RCC 7860 (cell line): ENCODE measurements at regions not wholly inside any gene's neighbourhood (a gene's known extent, or its start where the extent isn't known, plus 50 kb on each side); places are given as distances from the start of the nearest gene placed in this dataset.
"Not testable (repeated sequence)": the region's sequence is repeated elsewhere in the genome, so short reads cannot be mapped to it uniquely, and the experiment has no call there.

ENCODE experiments used
- DNase-seq: peaks from one replicate; pipeline ENCODE4 v3.0.0-alpha.2; 2015; ENCODE audit warnings: low spot score
- FAIRE-seq: peaks from 2 replicates; lab custom pipeline; 2012; peaks lifted over from hg19 to GRCh38; lab: Jason Lieb, UNC

DNA sequence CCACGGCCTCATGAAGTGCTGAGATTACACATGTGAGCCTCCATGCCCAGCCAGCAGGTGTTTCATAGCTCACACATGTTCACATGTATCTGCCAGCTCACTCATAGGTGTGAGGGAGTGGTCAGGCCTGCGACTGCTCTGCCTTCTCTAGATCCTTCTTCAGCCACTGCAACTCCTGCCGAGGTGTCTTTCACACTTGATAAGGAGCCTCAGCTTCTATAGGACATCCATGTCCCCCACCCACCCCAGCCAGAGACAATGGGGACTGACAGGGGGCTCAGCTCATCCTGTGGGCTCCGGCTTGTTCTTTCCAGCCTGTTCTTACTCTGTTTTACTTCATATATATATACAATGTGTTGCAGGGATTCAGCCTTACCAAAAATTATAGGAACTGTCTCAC, 286.5 kb upstream of the MGAT5 start:
- DNase-seq, result no peak
- no peak for FAIRE-seq

DNA sequence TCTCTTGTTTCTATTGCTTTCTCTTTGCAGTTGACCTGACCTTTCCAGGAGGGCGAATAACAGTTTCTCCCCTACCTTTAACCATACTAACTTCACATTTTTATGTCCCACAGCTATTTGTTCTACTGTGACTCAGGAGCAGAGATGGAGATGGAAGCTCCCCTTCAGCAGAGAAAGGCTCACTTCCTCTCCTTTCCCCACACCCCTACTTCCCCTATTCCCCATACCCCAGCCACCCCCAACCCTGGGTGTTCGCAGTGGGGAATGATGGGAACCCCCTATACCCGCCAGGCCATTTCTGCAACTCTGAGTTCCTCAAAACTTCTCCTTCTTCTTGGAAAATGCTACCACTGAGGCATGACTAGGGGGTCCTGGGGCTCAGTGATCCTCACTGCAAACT, 285.4 kb upstream of the MGAT5 start:
- FAIRE-seq, result no peak
- DNase-seq, result no peak

DNA sequence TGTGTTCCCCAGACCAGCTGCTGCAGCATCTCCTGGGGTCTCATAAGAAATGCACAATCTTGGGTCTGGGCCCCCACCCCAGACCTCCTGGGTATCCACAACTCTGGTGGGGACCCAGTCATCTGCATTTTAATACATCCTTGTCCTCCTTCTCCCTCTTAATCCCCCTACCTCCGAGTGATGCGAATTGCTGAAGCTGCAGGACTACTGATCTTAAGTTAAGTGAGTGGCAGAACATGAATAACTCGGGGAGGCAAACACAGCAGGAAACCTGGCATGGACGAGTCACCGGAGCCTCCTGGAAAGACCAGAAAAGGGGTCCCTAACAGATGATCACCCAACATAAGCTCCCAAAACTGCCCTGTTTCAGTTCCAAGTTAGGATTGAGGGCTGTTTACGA, 283.2 kb upstream of the MGAT5 start:
- no peak for DNase-seq
- FAIRE-seq, result no peak

DNA sequence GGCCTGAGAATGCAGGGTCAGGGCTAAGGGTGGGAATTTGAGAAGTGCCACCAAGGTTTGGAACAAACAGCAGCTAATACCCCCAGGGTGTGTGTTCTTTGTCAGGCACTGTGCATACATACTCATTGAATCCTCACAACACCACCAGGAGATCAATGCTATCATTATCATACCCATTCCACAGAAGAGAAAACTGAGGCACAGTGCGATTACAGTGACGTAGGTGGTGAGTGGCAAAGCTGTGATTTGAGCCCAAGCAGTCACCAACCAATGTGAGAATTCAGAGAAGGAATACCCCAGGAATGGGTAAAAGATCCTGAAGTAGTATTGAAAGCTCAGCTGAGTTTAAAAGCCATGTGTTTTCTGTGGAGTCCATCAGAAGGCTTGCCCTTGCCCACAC, 281.6 kb upstream of the MGAT5 start:
- DNase-seq (no peak), FAIRE-seq (no peak)

DNA sequence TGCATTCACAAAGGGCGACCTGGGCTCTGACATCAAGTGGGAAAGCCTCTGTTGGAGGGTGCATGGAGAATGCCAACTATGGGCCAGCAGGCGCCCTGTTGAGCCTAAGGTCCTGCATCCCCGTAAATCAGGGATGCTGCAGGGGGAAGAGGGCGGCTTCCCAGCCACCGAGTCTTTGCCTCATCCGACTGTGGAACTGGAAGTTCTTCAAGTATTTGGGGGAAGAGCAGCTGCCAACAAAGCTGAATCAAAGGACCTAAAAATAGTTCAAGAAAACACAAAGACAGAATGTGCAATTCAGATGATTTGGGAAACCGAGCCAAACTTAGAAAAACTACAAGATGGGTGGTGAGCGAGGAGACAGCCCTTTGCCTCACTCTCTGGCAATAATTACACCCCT, 281.1 kb upstream of the MGAT5 start:
- DNase-seq (no peak), FAIRE-seq (no peak)

DNA sequence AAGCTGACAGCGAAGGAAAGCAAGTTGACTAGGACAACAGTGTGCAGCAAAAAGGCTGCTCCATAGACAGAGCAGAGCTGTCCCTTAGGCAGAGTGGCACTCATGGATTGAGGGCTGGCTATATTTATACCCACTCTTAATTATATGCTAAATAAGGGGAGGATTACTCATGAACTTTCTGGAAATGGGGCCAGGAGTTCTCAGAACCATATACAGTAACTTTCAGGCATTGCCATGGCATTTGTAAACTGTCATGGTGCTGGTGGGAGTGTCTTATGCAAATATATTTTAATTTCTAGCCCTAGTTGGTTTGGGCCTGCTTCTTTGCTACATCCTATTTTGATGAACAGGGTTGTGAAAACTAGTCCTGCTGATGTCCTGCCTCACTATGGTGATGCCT, 279.5 kb upstream of the MGAT5 start:
- FAIRE-seq, result no peak

DNA sequence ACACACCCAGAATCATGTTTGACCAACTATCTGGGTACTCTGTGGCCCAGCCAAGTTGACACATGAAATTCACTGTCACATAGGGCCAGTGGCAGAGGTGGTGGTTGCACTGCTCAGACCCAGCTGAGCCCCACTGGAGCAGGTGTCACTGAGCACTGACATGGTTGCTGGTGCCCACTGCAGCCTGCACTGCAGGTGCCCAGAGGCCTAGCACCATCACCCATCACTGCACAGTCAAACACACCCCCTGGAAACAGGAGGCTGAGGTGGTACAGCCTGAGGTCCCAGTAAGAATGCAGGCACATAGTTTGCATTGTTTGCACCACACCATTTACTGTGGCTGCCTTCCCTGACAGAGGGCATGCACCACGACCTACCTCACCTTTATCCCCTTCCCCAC, 278.7 kb upstream of the MGAT5 start:
- DNase-seq (no peak), FAIRE-seq (no peak)

More for the DNA sequence above, 279.5 kb upstream of the MGAT5 start:
- DNase-seq, result no peak

DNA sequence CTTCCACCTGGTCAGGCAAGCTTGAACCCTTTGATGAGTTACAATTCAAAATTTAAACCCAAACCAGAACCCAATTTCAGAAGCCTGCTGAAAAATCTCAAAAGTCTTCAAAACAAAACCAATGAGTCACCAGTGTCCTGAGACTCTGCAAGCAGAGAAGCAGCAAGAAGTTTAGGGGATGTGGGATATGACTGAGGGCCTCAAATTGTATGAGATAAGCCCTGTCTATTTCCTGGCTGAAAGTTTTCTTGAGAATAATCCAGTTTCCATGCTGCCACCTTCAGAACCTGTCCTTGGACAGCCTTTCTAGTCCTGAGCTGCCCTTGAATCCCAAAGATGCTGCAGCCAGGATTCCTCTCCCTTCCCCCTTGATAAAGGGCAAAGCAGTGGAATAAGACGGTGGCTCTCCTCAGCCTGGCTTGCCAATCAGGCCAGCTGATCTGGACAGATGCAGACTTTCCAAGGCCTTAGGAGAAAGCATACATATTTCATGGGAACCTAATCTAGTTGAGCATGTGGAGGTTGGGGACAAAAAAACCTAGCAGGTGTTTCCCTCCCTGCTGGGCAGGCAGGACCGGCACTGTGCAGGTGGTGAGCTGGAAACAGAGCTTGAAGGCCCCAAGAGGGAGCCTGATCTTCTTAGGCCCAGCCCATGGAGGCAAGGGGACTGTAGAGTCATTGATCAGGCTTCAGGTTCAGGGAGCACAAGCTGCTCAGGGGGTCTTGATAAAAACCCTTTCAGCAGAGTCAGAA, 278.0 kb upstream of the MGAT5 start:
- no peak for DNase-seq
- FAIRE-seq, result no peak

DNA sequence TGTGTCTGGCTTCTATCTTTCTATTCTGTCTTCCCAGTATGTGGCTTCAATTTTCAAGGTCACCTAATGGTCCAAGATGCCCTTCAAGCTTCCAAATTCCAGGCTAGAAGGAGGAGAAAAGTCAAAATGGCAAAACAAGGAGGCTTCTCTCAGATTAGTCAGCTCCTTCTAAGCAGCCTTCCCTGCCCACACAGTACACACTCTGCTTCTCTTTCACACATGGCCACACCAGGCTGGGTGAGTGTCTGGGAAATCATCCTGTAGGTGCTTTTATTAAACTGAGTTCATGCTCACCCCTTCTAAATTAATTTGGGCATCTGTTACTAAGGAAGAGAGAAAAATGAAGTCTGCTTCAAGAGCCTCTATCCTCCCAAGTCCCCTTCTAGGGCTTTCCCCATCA, 277.2 kb upstream of the MGAT5 start:
- DNase-seq (no peak), FAIRE-seq (no peak)

DNA sequence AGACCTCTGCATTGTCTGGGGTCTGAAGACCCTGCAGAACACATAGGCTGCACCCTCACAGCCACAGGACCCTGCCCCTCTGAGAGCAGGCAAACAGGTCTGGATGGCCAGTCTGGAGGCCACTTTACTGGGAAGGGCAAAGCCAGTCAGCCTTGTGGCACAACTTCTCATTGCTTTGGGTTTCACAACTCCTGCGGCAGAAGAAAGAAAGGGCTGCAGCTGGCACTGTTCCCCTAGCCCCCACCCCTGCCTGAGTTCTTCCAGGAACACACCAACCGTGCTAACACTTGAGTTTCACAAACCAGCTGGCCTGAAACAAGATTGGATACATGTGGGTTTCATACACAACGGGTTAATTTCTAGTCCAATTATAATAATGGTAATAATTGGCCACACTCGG, 276.5 kb upstream of the MGAT5 start:
- FAIRE-seq, result no peak
- no peak for DNase-seq

DNA sequence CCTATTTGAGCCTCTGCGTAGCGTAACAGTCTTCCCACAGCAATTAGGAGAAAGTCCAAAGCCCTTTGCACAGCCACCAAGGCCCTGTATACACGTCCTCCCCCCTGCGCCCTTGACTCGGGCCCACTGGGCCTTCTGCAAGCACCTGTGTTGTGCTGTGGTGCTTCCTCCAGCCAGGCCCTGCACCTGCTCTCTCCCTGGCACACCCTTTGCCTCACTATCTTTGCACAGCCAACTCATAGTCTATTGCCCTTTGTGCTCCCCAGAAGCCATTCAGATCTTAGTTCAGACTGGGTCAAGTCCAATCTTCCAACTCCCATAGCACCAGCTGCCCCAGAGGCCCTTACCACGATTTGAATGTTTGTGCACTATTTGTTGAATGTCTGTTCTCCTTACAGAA, 271.6 kb upstream of the MGAT5 start:
- no peak for DNase-seq
- FAIRE-seq, result no peak

DNA sequence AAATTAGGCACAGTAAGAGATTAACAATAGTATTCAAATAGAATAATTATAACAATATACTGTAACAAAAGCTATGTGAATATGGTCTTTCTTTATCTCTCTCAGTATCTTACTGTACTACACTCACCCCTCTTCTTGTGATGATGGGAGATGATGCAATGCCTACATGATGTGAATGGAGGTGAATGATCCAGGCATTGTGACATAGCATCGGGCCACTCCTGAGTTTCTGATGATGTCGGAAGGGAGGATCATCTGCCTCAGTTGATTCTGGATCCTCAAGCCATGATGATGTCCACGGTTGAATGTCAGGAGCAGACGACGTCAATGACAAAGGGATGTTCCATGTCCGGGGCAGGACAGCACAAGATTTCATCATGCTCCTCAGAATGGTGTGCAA, 268.3 kb upstream of the MGAT5 start:
- DNase-seq, result no peak
- no peak for FAIRE-seq

DNA sequence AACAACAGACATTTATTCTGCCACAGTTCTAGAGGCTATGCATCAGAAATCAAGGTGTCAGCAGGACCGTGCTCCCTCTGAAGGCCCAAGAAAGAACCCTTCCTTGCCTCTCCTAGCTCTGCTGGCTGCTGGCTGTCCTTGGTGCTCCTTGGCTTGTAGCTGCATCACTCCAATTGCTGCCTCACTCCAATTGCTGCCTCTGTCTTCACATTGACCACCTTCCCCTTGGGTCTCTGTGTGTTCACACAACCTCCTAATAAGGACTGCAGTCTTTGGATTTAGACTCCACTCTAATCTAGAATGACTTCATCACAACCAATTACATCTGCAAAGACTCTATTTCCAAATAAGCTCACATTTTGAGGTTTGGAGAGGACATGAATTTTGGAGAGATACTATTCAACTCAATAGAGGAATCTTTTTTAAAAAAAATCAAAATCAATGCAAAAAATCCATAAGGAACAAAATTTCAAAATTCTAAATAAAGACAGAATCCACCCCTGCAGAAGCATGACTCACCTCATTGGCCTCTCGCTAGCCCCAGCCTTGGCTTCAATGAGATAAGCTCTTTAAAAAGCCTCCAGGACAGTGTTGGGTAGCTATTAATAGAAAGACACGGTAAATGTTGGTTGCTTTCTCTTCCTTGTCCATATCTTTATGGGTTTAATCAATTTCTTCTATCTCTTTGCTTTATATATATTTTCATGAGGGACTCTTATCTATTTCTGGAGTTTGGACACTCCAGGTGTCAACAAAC, 267.6 kb upstream of the MGAT5 start:
- DNase-seq (no peak), FAIRE-seq (no peak)

DNA sequence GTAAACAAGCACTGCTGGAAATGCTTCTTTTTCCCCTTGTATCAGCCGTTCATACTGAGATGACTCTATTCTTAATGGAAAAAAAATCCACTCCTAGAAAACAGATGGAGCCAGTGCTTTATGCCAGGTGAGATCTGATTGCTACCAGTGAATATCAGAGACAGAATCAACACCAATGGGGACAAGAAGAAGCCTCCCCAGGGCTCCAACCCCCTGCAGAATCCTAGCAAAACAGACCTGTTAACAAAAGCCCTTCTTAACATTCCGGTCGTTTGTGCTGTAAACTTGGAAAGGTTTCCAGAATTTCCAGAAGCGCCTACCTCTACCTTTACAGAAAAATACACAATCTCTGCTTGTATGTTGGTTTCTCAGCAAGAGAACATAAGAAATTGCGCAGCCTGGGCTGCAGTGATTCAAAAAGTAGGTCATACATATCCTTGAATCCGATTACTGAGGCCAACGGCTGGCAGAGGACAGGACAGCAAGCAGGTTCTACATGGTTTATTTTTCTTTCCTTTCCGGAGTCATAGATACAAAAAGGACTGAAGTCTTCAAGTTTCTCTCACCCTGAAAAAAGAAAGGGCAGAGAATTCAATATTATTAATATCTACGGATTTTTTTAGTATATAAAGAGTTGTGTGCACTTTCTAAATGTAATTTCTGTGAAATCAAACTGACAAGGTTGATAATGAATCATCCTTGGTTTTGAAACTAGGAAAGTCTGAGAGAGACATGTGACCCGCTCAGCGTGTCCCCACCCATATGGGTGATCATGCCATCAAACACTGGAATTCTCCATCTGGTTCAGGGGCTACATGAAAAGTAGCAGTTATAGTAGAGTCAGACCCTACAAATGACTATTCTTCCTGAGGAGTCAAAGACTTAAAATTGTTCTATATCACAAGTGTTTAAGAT, 266.7 kb upstream of the MGAT5 start:
- no peak for DNase-seq
- FAIRE-seq, result no peak

DNA sequence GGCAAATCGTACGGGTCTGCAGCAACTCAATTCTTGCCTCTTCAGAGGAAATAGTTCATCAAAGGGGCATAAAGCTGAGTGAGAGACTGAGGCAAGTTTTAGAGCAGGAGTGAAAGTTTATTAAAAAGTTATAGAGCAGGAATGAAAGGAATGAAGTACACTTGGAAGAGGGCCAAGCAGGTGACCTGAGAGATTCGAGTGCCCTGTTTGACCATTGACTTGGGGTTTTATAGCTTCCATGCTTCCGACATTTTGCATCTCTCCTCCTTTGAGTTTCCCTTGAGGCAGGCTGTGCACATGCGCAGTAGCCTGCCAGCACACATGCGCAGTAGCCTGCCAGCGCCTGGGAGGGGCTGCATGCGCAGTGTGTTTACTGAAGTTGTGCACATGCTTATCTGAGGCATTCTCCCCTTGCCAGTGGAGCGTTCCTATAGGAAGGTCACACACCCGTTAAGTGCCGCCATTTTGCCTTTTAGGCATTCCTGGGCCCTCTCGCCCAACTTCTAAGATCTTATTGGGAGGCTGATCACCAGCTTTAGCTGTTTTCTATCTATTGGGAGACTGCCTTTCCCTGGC, 265.5 kb upstream of the MGAT5 start:
- FAIRE-seq, result no peak
- no peak for DNase-seq

DNA sequence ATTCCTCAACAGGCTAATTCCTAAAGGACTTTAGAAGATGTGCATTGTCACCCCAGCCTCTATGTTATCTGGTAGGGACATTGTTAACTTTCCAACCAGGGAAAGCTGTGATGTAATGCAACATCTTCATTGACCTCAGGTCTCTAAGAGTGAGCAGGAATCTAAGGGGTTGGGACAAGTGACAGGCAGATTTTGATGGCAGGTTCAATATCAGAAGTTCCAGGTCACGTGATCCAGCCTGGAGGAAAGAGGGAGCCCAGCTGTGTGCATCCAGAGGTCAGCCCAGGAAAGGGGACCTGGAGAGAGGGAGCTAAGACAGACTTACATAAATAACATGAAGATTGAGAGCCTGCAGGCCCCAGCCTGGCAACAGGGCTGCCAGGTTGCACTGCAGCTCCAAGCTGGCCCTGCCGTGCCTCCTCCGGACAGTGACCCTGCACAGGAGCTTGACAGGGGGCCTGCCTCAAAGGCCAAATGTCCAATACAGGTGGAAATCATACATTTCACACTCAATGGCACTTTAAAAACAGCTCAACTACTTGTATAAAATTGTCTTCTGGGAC, 262.2 kb upstream of the MGAT5 start:
- no peak for FAIRE-seq
- no peak for DNase-seq

DNA sequence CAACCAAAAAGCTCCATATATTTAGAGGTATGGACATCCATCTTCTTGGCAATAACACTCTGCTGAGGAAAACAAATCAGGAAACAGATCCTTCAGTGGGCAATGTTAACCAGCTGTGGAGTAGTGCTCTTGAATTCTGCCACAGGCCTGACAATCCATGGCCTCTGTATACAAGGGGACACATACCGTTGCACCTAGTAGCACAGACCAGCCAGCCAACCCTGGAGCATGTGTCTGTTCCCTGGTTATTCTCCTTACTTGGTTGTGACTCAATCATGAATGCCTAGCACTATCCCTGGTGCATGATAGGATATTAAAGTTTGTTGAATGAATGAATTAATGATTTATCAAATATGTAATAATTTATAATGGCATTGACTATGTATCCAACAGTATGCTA, 261.4 kb upstream of the MGAT5 start:
- DNase-seq (no peak), FAIRE-seq (no peak)

DNA sequence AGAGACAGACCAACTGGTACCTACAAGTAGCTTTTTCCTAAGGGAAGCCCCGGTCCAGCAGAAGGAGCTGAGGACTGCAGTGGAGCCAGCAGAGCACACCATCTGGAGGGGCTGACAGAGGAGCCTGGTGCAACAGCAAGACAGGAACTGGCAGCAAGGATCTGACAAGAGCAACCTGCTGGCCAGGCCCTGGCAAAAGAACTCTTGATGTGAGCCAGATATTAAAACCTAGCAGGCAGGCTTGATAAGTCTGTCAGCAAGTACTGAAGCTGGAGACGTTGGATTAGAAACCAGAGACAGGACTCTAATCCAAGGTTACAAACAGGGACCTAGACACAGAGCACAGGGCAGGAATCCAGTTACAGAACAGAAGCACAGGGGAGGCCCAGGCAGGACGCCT, 260.7 kb upstream of the MGAT5 start:
- FAIRE-seq (no peak), DNase-seq (no peak)

DNA sequence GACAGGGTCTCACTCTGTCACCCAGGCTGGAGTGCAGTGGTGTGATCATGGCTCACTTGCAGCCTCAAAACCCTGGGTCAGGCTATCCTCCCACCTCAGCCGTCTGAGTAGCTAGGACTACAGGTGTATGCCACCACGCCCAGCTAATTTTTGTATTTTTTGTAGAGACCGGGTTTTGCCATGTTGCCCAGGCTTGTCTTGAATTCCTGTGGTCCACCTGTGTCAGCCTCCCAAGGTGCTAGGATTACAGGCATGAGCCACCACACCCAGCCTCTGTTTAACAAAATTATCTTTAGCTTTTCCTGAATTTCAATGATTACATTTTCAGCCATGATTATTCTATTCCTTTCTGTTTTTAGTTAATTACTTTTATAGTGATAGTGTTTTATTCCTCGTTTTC, 255.1 kb upstream of the MGAT5 start:
- not testable (repeated sequence) for DNase-seq, FAIRE-seq

DNA sequence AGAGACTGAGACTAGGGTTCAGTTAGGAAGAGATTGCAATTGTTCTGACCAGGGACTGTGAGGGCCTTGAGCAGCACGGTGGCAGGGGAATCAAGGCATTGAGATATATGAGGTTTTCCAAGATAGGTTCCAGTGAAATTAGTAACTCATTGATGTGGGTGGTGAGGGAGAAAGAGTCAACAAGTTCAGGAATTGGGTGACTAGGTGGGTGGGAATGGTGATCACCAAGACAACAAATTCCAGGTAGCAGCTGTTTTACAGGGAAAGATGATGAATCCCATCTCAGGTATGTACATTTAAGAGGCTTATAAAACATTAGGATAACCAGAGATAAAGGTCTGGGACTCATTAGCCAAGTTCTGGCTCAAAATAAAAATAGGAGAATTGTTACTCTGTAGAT, 251.5 kb upstream of the MGAT5 start:
- no peak for FAIRE-seq

DNA sequence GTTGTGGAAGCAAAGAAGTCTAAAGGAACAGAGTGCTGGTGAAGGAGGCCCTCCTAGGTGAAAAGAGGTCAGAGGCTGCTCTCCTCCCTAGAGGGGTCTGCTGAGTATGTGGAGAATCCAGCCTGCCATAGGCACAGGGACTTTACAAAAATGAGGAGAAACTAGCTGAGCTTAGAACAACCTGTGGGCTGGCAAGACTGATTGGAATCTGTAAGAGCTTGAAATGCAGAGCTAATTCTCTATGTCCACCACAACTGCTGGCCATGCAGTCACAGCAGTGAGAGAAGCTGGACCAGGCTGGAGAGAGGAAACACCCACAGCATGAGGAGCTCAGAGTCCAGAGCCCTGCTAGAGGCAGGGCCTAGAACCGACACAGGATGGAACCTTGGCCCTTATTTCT, 251.0 kb upstream of the MGAT5 start:
- no peak for FAIRE-seq

More for the DNA sequence above, 251.5 kb upstream of the MGAT5 start:
- no peak for DNase-seq

More for the DNA sequence above, 251.0 kb upstream of the MGAT5 start:
- DNase-seq, result no peak
